CD14-positive monocyte (primary cell): ENCODE measurements at regions not wholly inside any gene's neighbourhood (a gene's known extent, or its start where the extent isn't known, plus 50 kb on each side); places are given as distances from the start of the nearest gene placed in this dataset.
"Not testable (repeated sequence)": the region's sequence is repeated elsewhere in the genome, so short reads cannot be mapped to it uniquely, and the experiment has no call there.

Source experiments
- DNase-seq, 3 donors: peaks; one replicate each; pipeline ENCODE4 v3.0.0-alpha.2; 2011 to 2022
- H2AFZ ChIP-seq: 2 replicates; pipeline ENCODE4 v1.6.0; 2012; ENCODE audit warnings: mild to moderate bottlenecking, low read depth, low read length, inconsistent platforms; ENCODE audit not compliant: insufficient read depth, poor library complexity, severe bottlenecking
- H3K27ac ChIP-seq, 2 donors: 1 replicate in 1 of 2; 2 replicates in 1 of 2; pipeline ENCODE4 v1.5.1; 2012 to 2013; ENCODE audit warnings: low read length in 2 of 2, control low read depth in 1 of 2, inconsistent platforms in 1 of 2, low read depth in 1 of 2, mild to moderate bottlenecking in 1 of 2
- H3K27me3 ChIP-seq, 2 donors: one replicate each; pipeline versions ENCODE4 v1.6.0 to v1.6.1; 2011 to 2013; ENCODE audit warnings: low read length in 2 of 2; ENCODE audit not compliant: control insufficient read depth in 2 of 2, insufficient read depth in 2 of 2
- H3K36me3 ChIP-seq, 2 donors: replicated peaks in 1 of 2; 1 replicate in 1 of 2; 2 replicates in 1 of 2; pipeline versions ENCODE4 v1.5.1 to v1.6.1; 2012 to 2013; ENCODE audit warnings: low read length in 2 of 2, control low read depth in 1 of 2, inconsistent platforms in 1 of 2, mild to moderate bottlenecking in 1 of 2; ENCODE audit not compliant: insufficient read depth in 2 of 2, control insufficient read depth in 1 of 2
- H3K4me1 ChIP-seq, 2 donors: 1 replicate in 1 of 2; 2 replicates in 1 of 2; pipeline versions ENCODE4 v1.5.1 to v1.6.1; 2012 to 2013; ENCODE audit warnings: low read length in 2 of 2, control low read depth in 1 of 2, inconsistent platforms in 1 of 2, mild to moderate bottlenecking in 1 of 2, moderate library complexity in 1 of 2; ENCODE audit not compliant: insufficient read depth in 2 of 2, control insufficient read depth in 1 of 2
- H3K4me2 ChIP-seq: replicated peaks from 2 replicates; pipeline ENCODE3; 2012; ENCODE audit warnings: low read length, moderate library complexity, mild to moderate bottlenecking; ENCODE audit not compliant: poor library complexity, severe bottlenecking; ENCODE audit errors: extremely low read depth
- H3K4me3 ChIP-seq, 3 experiments: fragments of 200-600 bp in 1 of 3; sonication (generic) in 1 of 3; replicated peaks in 1 of 3; 1 replicate in 2 of 3; 2 replicates in 1 of 3; pipeline ENCODE4 v1.5.1; 2011 to 2013; ENCODE audit warnings: low read length in 3 of 3, mild to moderate bottlenecking in 3 of 3, control low read depth in 2 of 3, low read depth in 2 of 3, inconsistent platforms in 1 of 3, moderate library complexity in 1 of 3
- H3K79me2 ChIP-seq: 2 replicates; pipeline ENCODE4 v1.6.0; 2012; ENCODE audit warnings: mild to moderate bottlenecking, control low read depth, inconsistent platforms, low read length, moderate library complexity; ENCODE audit not compliant: insufficient read depth
- H3K9ac ChIP-seq: 2 replicates; pipeline ENCODE4 v1.6.0; 2017; ENCODE audit warnings: low read length, mild to moderate bottlenecking; ENCODE audit not compliant: insufficient read depth, poor library complexity, severe bottlenecking
- H3K9me3 ChIP-seq, 2 donors: replicated peaks in 1 of 2; 1 replicate in 1 of 2; 2 replicates in 1 of 2; pipeline versions ENCODE4 v1.5.1 to v1.6.1; 2012 to 2013; ENCODE audit warnings: low read length in 2 of 2, control low read depth in 1 of 2; ENCODE audit not compliant: control insufficient read depth in 1 of 2, insufficient read depth in 1 of 2
- H4K20me1 ChIP-seq: 2 replicates; pipeline ENCODE4 v1.6.0; 2012; ENCODE audit warnings: mild to moderate bottlenecking, low read length, control low read depth, moderate library complexity; ENCODE audit not compliant: insufficient read depth
- H3K27ac Mint-ChIP-seq, 7 donors: one replicate each; pipeline ENCODE4 v1.8.0; 2020; ENCODE audit warnings: mild to moderate bottlenecking in 7 of 7, mixed read lengths in 7 of 7, moderate library complexity in 6 of 7, inconsistent platforms in 2 of 7
- H3K27me3 Mint-ChIP-seq, 3 donors: one replicate each; pipeline ENCODE4 v1.8.0; 2021 to 2022; ENCODE audit warnings: low read depth in 3 of 3, mild to moderate bottlenecking in 3 of 3, mixed read lengths in 3 of 3, moderate library complexity in 3 of 3, inconsistent platforms in 1 of 3
- H3K36me3 Mint-ChIP-seq, 2 donors: one replicate each; pipeline ENCODE4 v1.8.0; 2020; ENCODE audit warnings: mixed read lengths in 2 of 2, inconsistent platforms in 1 of 2, mild to moderate bottlenecking in 1 of 2
- H3K4me1 Mint-ChIP-seq: one replicate; pipeline ENCODE4 v1.8.0; 2020; ENCODE audit warnings: mild to moderate bottlenecking, mixed read lengths
- H3K4me3 Mint-ChIP-seq, 2 donors: one replicate each; pipeline ENCODE4 v1.8.0; 2020; ENCODE audit warnings: mild to moderate bottlenecking in 2 of 2, mixed read lengths in 2 of 2, moderate library complexity in 1 of 2
- H3K9me3 Mint-ChIP-seq, 7 donors: one replicate each; pipeline ENCODE4 v1.8.0; 2020 to 2022; ENCODE audit warnings: mixed read lengths in 7 of 7, mild to moderate bottlenecking in 6 of 7, moderate library complexity in 6 of 7, inconsistent platforms in 2 of 7
- CTCF ChIP-seq: fragments of 200-600 bp; IDR thresholded peaks from one replicate; pipeline ENCODE4 v1.8.0; 2022; ENCODE audit warnings: antibody characterized with exemption, mild to moderate bottlenecking
- WGBS: methylation state at CpG from one replicate; pipeline ENCODE4 v1.1.5; 2013; ENCODE audit warnings: missing lambda C conversion rate; ENCODE audit not compliant: insufficient coverage; 5-methylcytosine and 5-hydroxymethylcytosine counted together
- intact Hi-C, 2 donors: fragments of 100-400 bp; cut with micrococcal nuclease; formaldehyde crosslinking; loops; one replicate each; pipeline versions ENCODE4 v1.15.0 to v1.15.1; 2023

- peaks cover 43 to 73% (median 66%) of the 10 kb centered on the region in 7 donors for H3K9me3 Mint-ChIP-seq
- WGBS, result 96% methylated on average over 33 of the region's 36 CpGs
- intact Hi-C loops, result no loop called here
- Histone ChIP-seq H3K4me3 (no peak overlapping the region), H3K9ac (no peak overlapping the region), H2AFZ (no peak overlapping the region), H3K9me3 (peaks cover 68 to 74% of the 10 kb centered on the region in 2 donors), H3K79me2 (no peaks in the 10 kb centered on the region), H3K27ac (no peak overlapping the region), H4K20me1 (no peaks in the 10 kb centered on the region), H3K4me2 (no peak overlapping the region), H3K4me1 (no peaks in the 10 kb centered on the region), H3K27me3 (no peaks in the 10 kb centered on the region), H3K36me3 (no peaks in the 10 kb centered on the region)
- no peaks in the 10 kb centered on the region for H3K27me3 Mint-ChIP-seq
- DNase-seq, result no peak
- no peak for TF ChIP-seq CTCF
- H3K36me3 Mint-ChIP-seq, result no peaks in the 10 kb centered on the region
- no peak overlapping the region for H3K27ac Mint-ChIP-seq
- H3K4me1 Mint-ChIP-seq, result no peaks in the 10 kb centered on the region
- no peak overlapping the region for H3K4me3 Mint-ChIP-seq
Measured at GRCh38 chr7:57653262-57653830, 203.4 kb downstream of the ZNF716 start.

DNA sequence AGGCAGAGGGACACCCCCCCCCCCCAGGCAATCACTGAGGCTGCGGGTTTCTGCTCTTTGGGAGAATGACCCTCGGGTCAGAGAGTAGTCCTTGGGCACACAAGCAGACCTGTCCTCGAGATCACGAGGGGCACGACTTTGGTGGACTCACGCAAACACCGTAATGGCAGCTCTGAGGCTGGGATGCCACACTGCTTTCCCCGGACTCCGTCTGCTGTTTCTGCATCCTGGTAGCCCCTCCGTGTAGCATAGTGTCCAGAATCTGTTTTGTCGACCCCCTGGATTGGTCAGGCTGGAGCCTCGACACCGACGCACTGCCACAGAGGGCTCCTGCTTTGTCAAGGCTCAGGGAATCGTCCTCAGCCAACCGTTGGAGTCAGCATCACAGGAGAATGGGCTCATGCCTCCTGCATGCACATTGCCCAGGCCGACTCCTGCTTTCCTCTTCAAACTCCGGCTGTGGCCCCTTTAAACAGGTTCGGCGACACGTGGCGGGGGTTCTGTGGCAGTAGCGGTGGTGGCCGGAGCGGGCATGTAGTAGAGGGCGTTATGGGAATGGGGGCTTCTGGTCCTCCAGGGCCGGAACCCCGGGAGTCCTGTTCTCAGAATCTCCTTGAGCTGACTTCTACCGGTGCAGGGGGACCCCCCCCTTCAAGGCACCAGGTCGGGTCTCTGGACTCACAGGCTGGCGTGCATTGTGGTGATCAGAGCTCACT lies 205.3 kb downstream of the ZNF716 start:
- H3K9ac ChIP-seq, H3K4me3 ChIP-seq, H2AFZ ChIP-seq, H4K20me1 ChIP-seq, H3K27ac Mint-ChIP-seq, H3K4me1 ChIP-seq, H3K79me2 ChIP-seq, H3K27me3 ChIP-seq, DNase-seq, H3K36me3 ChIP-seq, H3K36me3 Mint-ChIP-seq, H3K4me2 ChIP-seq, H3K4me3 Mint-ChIP-seq, H3K27me3 Mint-ChIP-seq, H3K4me1 Mint-ChIP-seq, H3K27ac ChIP-seq, intact Hi-C loops: not testable (repeated sequence)
- 93% methylated on average over 29 of the region's 31 CpGs for whole genome bisulfite sequencing
- H3K9me3 ChIP-seq, result peaks cover 48 to 62% of the 10 kb centered on the region in 2 donors
- peaks cover 41 to 70% (median 59%) of the 10 kb centered on the region in 7 donors for H3K9me3 Mint-ChIP-seq

DNA sequence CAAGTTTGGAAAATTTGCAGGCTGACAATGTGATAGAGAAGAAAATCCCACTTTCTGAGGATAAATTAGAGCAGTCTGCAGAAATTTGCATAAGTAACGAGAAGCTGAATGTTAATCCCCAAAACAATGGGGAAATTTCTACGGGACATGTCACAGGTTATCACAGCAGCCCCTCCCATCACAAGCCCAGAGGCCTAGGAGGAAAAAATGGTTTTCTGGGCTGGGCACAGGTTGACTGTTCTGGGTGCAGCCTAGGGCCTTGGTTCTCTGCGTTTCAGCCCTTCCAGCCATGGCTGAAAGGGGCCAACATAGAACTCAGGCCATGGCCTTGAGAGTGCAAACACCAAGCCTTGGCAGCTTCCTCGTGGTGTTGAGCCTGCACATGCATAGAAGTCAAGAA lies 209.2 kb downstream of the ZNF716 start:
- H4K20me1 ChIP-seq, H3K27ac ChIP-seq, H3K27ac Mint-ChIP-seq, H3K79me2 ChIP-seq, H3K4me3 ChIP-seq, H3K4me2 ChIP-seq, H3K4me1 ChIP-seq, H3K36me3 ChIP-seq, H3K9ac ChIP-seq, H3K36me3 Mint-ChIP-seq, DNase-seq, H3K4me1 Mint-ChIP-seq, H3K27me3 ChIP-seq, H3K4me3 Mint-ChIP-seq, intact Hi-C loops, H3K27me3 Mint-ChIP-seq, H2AFZ ChIP-seq: not testable (repeated sequence)
- WGBS, result 46% methylated on average over 2 of the region's 4 CpGs
- peaks cover 13 to 38% (median 29%) of the 10 kb centered on the region in 7 donors for H3K9me3 Mint-ChIP-seq
- H3K9me3 ChIP-seq, result peaks cover 16 to 34% of the 10 kb centered on the region in 2 donors

- H3K9ac ChIP-seq, H3K79me2 ChIP-seq, H3K4me1 ChIP-seq, H3K4me3 Mint-ChIP-seq, H3K4me2 ChIP-seq, H3K27ac ChIP-seq, DNase-seq, H3K27ac Mint-ChIP-seq, H3K36me3 Mint-ChIP-seq, H3K36me3 ChIP-seq, H3K4me1 Mint-ChIP-seq, intact Hi-C loops, H4K20me1 ChIP-seq, H3K9me3 ChIP-seq, H3K4me3 ChIP-seq, H3K27me3 Mint-ChIP-seq, H3K27me3 ChIP-seq, H2AFZ ChIP-seq: not testable (repeated sequence)
- peaks cover 2 to 19% (median 2%) of the 10 kb centered on the region in 7 donors for H3K9me3 Mint-ChIP-seq
- WGBS, result no CpG with 5 or more reads among the region's 1 CpG
Measured at GRCh38 chr7:57676928-57677327, 227.0 kb downstream of the ZNF716 start.
